Caco-2 (cell line): ENCODE measurements at regions not wholly inside any gene's neighbourhood (a gene's known extent, or its start where the extent isn't known, plus 50 kb on each side); places are given as distances from the start of the nearest gene placed in this dataset.

ENCODE experiments used
- BruUV-seq: library from RNA; stranded (reverse); fragments of 400-500 nt; replicated peaks from 2 replicates; lab custom pipeline; 2021; lab: Mats Ljungman, UMichigan
- CTCF ChIA-PET: fragments of 300-600 bp; sonication (Branson Sonifier 250); formaldehyde crosslinking; loops from one replicate; lab custom pipeline; 2022; ENCODE audit warnings: antibody characterized with exemption; lab: Charles Lee
- POLR2A ChIA-PET: fragments of 300-600 bp; sonication (Branson Sonifier 250); formaldehyde crosslinking; loops from one replicate; lab custom pipeline; 2022; ENCODE audit warnings: antibody characterized with exemption; lab: Charles Lee
- DNase-seq, 2 experiments: peaks; one replicate each; pipeline versions ENCODE4 v3.0.0 to v3.0.0-alpha.2; 2020 to 2022
- H3K27me3 ChIP-seq: replicated peaks from 2 replicates; pipeline ENCODE4 v1.6.0; 2011; ENCODE audit warnings: low read length; ENCODE audit not compliant: control insufficient read depth, insufficient read depth
- H3K36me3 ChIP-seq: 2 replicates; pipeline ENCODE4 v1.5.1; 2011; ENCODE audit warnings: low read length; ENCODE audit not compliant: control insufficient read depth, insufficient read depth
- H3K4me1 ChIP-seq: fragments of 250-450 bp; sonication (Bioruptor Pico); 2 replicates; pipeline ENCODE4 v1.5.1; 2020; ENCODE audit warnings: mild to moderate bottlenecking
- H3K4me3 ChIP-seq: 2 replicates; pipeline ENCODE4 v1.5.1; 2011; ENCODE audit warnings: low read depth, mild to moderate bottlenecking, control low read depth, low read length
- H3K9me3 ChIP-seq: fragments of 250-450 bp; sonication (Bioruptor Pico); 2 replicates; pipeline ENCODE4 v1.5.1; 2020; ENCODE audit warnings: mild to moderate bottlenecking, moderate library complexity
- H3K27ac Mint-ChIP-seq: one replicate; pipeline ENCODE4 v1.8.0; 2022; ENCODE audit warnings: mixed read lengths; ENCODE audit not compliant: unreplicated experiment
- H3K27me3 Mint-ChIP-seq: one replicate; pipeline ENCODE4 v1.8.0; 2022; ENCODE audit warnings: mixed read lengths; ENCODE audit not compliant: insufficient read depth, unreplicated experiment
- H3K36me3 Mint-ChIP-seq: one replicate; pipeline ENCODE4 v1.8.0; 2022; ENCODE audit warnings: mild to moderate bottlenecking, mixed read lengths; ENCODE audit not compliant: insufficient read depth, unreplicated experiment
- H3K4me1 Mint-ChIP-seq: one replicate; pipeline ENCODE4 v1.8.0; 2022; ENCODE audit warnings: low read depth, mixed read lengths; ENCODE audit not compliant: unreplicated experiment
- H3K4me3 Mint-ChIP-seq: one replicate; pipeline ENCODE4 v1.8.0; 2022; ENCODE audit warnings: mild to moderate bottlenecking, moderate library complexity, mixed read lengths; ENCODE audit not compliant: unreplicated experiment
- H3K9me3 Mint-ChIP-seq: one replicate; pipeline ENCODE4 v1.8.0; 2022; ENCODE audit warnings: mixed read lengths; ENCODE audit not compliant: unreplicated experiment
- intact Hi-C: fragments of 100-400 bp; cut with micrococcal nuclease; formaldehyde crosslinking; loops from one replicate; pipeline ENCODE4 v1.10.0; 2022; ENCODE audit not compliant: unreplicated experiment
- TF ChIP-seq, protein P1 (sequence below), 2 experiments: fragments of 200-600 bp in 1 of 2; IDR thresholded peaks; 1 replicate in 1 of 2; 2 replicates in 1 of 2; pipeline versions ENCODE4 v1.5.1 to v1.8.0; 2011 to 2022; ENCODE audit warnings: antibody characterized with exemption in 1 of 2, control low read depth in 1 of 2, inconsistent platforms in 1 of 2, low read depth in 1 of 2, low read length in 1 of 2, mild to moderate bottlenecking in 1 of 2, moderate library complexity in 1 of 2; ENCODE audit not compliant: insufficient read depth in 1 of 2, severe bottlenecking in 1 of 2, unreplicated experiment in 1 of 2

DNA sequence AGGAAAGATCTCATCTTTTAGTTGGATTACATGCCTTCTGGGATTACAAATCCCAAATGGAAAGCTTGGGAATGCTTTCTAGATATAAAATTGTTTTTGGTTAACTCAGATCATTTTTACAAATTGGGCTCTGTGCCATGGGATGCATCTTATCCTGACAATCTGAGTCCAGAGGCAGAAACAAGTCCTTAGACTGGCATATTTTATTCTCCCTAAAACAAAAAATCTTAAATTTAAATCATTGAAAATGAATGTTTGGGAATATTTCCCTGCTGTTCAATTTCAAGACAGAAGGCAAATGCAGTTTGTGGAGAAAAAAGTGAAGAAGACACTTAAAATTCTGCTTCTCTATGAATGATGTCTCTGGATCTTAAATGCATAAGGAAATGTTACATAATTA is 456.6 kb upstream of the GOT2 start:
- TF ChIP-seq, protein P1, sequence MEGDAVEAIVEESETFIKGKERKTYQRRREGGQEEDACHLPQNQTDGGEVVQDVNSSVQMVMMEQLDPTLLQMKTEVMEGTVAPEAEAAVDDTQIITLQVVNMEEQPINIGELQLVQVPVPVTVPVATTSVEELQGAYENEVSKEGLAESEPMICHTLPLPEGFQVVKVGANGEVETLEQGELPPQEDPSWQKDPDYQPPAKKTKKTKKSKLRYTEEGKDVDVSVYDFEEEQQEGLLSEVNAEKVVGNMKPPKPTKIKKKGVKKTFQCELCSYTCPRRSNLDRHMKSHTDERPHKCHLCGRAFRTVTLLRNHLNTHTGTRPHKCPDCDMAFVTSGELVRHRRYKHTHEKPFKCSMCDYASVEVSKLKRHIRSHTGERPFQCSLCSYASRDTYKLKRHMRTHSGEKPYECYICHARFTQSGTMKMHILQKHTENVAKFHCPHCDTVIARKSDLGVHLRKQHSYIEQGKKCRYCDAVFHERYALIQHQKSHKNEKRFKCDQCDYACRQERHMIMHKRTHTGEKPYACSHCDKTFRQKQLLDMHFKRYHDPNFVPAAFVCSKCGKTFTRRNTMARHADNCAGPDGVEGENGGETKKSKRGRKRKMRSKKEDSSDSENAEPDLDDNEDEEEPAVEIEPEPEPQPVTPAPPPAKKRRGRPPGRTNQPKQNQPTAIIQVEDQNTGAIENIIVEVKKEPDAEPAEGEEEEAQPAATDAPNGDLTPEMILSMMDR (IDR thresholded peaks at IDR 0.05; ENCODE audit: insufficient read depth in 1 of 2, low read depth in 1 of 2, low read length in 1 of 2, severe bottlenecking in 1 of 2, unreplicated experiment in 1 of 2) = no peak
- H3K9me3 ChIP-seq = no peaks in the 10 kb centered on the region
- no peak for DNase-seq

DNA sequence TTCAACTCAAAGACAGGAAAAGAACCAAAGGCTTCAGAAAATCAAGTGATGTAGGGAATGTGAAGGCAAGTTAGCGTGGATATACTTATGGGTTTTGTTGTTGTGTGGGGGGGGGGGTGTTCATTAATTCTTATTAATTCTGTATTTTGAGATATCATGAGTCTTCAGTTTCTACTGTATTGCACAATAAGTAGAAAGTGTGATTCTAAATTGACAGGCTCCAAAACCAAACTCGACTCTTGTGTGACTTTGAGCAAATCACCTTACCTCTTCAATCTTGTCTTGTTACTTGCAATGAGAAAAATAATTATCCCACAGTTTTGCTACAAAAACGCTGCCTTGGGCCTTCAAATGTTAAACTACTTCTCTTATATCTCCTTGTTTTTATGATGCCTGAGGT is 453.9 kb upstream of the GOT2 start:
- no peak overlapping the region for H3K4me3 Mint-ChIP-seq
- no TSS peak for BruUV-seq
- TF ChIP-seq, protein P1 (IDR thresholded peaks at IDR 0.05; ENCODE audit: insufficient read depth in 1 of 2, low read depth in 1 of 2, low read length in 1 of 2, severe bottlenecking in 1 of 2, unreplicated experiment in 1 of 2) = no peak
- H3K27ac Mint-ChIP-seq = no peak overlapping the region
- no peaks in the 10 kb centered on the region for H3K36me3 Mint-ChIP-seq
- no peaks in the 10 kb centered on the region for H3K4me1 Mint-ChIP-seq
- intact Hi-C loops = no loop called here
- H3K4me3 ChIP-seq = no peak overlapping the region
- no peaks in the 10 kb centered on the region for H3K9me3 ChIP-seq
- no peak for DNase-seq
- H3K27me3 Mint-ChIP-seq = peaks cover 3% of the 10 kb centered on the region
- no peaks in the 10 kb centered on the region for H3K9me3 Mint-ChIP-seq
- ChIA-PET CTCF (no interaction called here), POLR2A (no interaction called here)
- H3K4me1 ChIP-seq = no peaks in the 10 kb centered on the region
- no peaks in the 10 kb centered on the region for H3K36me3 ChIP-seq
- no peaks in the 10 kb centered on the region for H3K27me3 ChIP-seq

More for the DNA sequence above, 456.6 kb upstream of the GOT2 start:
- no peak overlapping the region for H3K4me3 ChIP-seq
- Mint-ChIP-seq H3K27ac (no peak overlapping the region), H3K9me3 (no peaks in the 10 kb centered on the region), H3K36me3 (no peaks in the 10 kb centered on the region), H3K4me1 (no peaks in the 10 kb centered on the region), H3K4me3 (no peak overlapping the region), H3K27me3 (peaks cover 6% of the 10 kb centered on the region)
- CTCF ChIA-PET = no interaction called here
- intact Hi-C loops = no loop called here
- no peaks in the 10 kb centered on the region for H3K27me3 ChIP-seq
- BruUV-seq = no TSS peak
- POLR2A ChIA-PET = interaction anchor here (0.6 kb wide), 1 partner anchor 21 kb away, joined by 4 read pairs; no protein-coding TSS in a partner anchor
- no peaks in the 10 kb centered on the region for H3K36me3 ChIP-seq
- no peaks in the 10 kb centered on the region for H3K4me1 ChIP-seq

DNA sequence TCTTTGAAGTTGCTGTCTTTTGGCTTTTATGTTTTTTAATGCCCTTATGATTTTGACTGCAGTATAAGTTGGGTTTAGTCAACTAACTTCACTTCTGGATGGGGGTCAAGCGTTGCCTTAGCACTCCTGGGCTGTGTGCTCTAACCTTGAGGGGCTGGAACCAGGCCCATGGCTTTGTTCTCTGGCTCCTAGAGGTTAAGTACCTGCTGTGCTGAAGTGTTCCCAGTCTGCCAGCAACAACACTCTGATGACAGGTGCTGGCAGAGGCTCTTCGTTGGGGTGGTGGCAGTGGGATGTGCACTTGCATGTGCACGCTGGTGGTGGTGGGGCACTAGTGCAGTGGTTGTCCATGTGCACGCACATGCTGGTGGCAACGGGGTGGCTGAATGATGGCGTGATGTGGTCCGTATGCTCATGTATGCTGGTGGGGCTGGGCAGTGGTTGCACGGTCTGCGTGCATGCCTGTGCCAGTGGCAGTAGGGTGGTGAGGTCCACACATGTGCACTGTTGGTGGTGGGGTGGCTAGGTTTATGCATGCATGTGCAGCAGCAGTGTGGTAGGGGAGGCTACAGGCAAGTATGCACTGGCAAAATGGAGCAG is 447.8 kb upstream of the GOT2 start:
- Histone ChIP-seq H3K36me3 (no peaks in the 10 kb centered on the region), H3K4me1 (no peaks in the 10 kb centered on the region), H3K4me3 (no peak overlapping the region), H3K27me3 (0 out of 2 replicates have a peak, but pooled peaks cover 1% of the 10 kb centered on the region), H3K9me3 (no peaks in the 10 kb centered on the region)
- Mint-ChIP-seq H3K4me1 (no peaks in the 10 kb centered on the region), H3K27me3 (no peaks in the 10 kb centered on the region), H3K27ac (no peak overlapping the region), H3K36me3 (no peaks in the 10 kb centered on the region), H3K9me3 (no peaks in the 10 kb centered on the region), H3K4me3 (no peak overlapping the region)
- TF ChIP-seq, protein P1 (IDR thresholded peaks at IDR 0.05; ENCODE audit: insufficient read depth in 1 of 2, low read depth in 1 of 2, low read length in 1 of 2, severe bottlenecking in 1 of 2, unreplicated experiment in 1 of 2) = no peak
- ChIA-PET CTCF (interaction anchor here (0.7 kb wide), 1 partner anchor 23 kb away, joined by 3 read pairs; no protein-coding TSS in a partner anchor), POLR2A (no interaction called here)
- no TSS peak for BruUV-seq
- intact Hi-C loops = no loop called here
- DNase-seq = no peak
